Right renal cortex interstitium (tissue), 3 donors: ENCODE measurements at regions not wholly inside any gene's neighbourhood (a gene's known extent, or its start where the extent isn't known, plus 50 kb on each side); places are given as distances from the start of the nearest gene placed in this dataset.
"Not testable (repeated sequence)": the region's sequence is repeated elsewhere in the genome, so short reads cannot be mapped to it uniquely, and the experiment has no call there.

ENCODE experiments used
- DNase-seq, 3 donors: peaks; one replicate each; pipeline ENCODE4 v3.0.0-alpha.2; 2013; ENCODE audit warnings: low read depth in 3 of 3, low spot score in 2 of 3

- no peak for DNase-seq
Measured at GRCh38 chr4:158122501-158122900, 50.3 kb downstream of the GASK1B start.

- peak in 2 of 3 donors; percentile 21 to 29 for DNase-seq
Measured at GRCh38 chr4:158121161-158121579, 51.7 kb downstream of the GASK1B start.

GRCh38 chr4:158120645-158121151 is 52.1 kb downstream of the GASK1B start:
- peak; percentile 52 to 61 (median 61) for DNase-seq

GRCh38 chr4:158112611-158113010 is 60.2 kb downstream of the GASK1B start:
- no peak for DNase-seq

- no peak for DNase-seq
Measured at GRCh38 chr4:158111241-158111640, 61.6 kb downstream of the GASK1B start.

GRCh38 chr4:158102904-158103303 is 69.9 kb downstream of the GASK1B start:
- DNase-seq, result no peak

- DNase-seq, result no peak
Measured at GRCh38 chr4:158099686-158100085, 73.1 kb downstream of the GASK1B start.

- no peak for DNase-seq
Measured at GRCh38 chr4:158098802-158099201, 74.0 kb downstream of the GASK1B start.

GRCh38 chr4:158094413-158095134 is 78.3 kb downstream of the GASK1B start:
- DNase-seq, result no peak

GRCh38 chr4:158090323-158090722 is 82.5 kb downstream of the GASK1B start:
- peak; percentile 23 to 31 (median 29) for DNase-seq

GRCh38 chr4:158089897-158090296 is 82.9 kb downstream of the GASK1B start:
- DNase-seq, result not testable (repeated sequence)

- no peak for DNase-seq
Measured at GRCh38 chr4:158080354-158080753, 92.5 kb downstream of the GASK1B start.

- DNase-seq, result no peak
Measured at GRCh38 chr4:158079661-158080060, 93.2 kb downstream of the GASK1B start.

- DNase-seq, result no peak
Measured at GRCh38 chr4:158077835-158078234, 95.0 kb downstream of the GASK1B start.

GRCh38 chr4:158074851-158075250 is 98.0 kb downstream of the GASK1B start:
- DNase-seq, result no peak

GRCh38 chr4:158071931-158072330 is 100.9 kb downstream of the GASK1B start:
- no peak for DNase-seq

GRCh38 chr4:158068068-158068467 is 104.8 kb downstream of the GASK1B start:
- DNase-seq, result no peak

GRCh38 chr4:158067646-158068045 is 105.2 kb downstream of the GASK1B start:
- no peak for DNase-seq

GRCh38 chr4:158065603-158066002 is 107.2 kb downstream of the GASK1B start:
- no peak for DNase-seq

GRCh38 chr4:158065176-158065575 is 107.6 kb downstream of the GASK1B start:
- DNase-seq, result no peak

GRCh38 chr4:158056689-158057245 is 116.1 kb downstream of the GASK1B start:
- no peak for DNase-seq

- no peak for DNase-seq
Measured at GRCh38 chr4:158055668-158056067, 117.2 kb downstream of the GASK1B start.
